Breast epithelium (tissue), 3 donors: ENCODE measurements at regions not wholly inside any gene's neighbourhood (a gene's known extent, or its start where the extent isn't known, plus 50 kb on each side); places are given as distances from the start of the nearest gene placed in this dataset.

Experiments used
- POLR2A ChIP-seq: fragments of 450-650 bp; IDR thresholded peaks from one replicate; pipeline ENCODE4 v1.6.1; 2016; ENCODE audit warnings: antibody characterized with exemption, mild to moderate bottlenecking, moderate library complexity
- POLR2AphosphoS5 ChIP-seq, 3 donors: sonication (generic); formaldehyde crosslinking; IDR thresholded peaks; one replicate each; pipeline ENCODE4 v1.6.1; 2017; ENCODE audit warnings: antibody characterized with exemption in 3 of 3
- TF ChIP-seq, protein P1 (sequence below), 3 donors: fragments of 450-650 bp; IDR thresholded peaks; one replicate each; pipeline ENCODE4 v1.5.1; 2016 to 2017; ENCODE audit warnings: antibody characterized with exemption in 3 of 3, mild to moderate bottlenecking in 3 of 3, moderate library complexity in 3 of 3

- TF ChIP-seq, protein P1, sequence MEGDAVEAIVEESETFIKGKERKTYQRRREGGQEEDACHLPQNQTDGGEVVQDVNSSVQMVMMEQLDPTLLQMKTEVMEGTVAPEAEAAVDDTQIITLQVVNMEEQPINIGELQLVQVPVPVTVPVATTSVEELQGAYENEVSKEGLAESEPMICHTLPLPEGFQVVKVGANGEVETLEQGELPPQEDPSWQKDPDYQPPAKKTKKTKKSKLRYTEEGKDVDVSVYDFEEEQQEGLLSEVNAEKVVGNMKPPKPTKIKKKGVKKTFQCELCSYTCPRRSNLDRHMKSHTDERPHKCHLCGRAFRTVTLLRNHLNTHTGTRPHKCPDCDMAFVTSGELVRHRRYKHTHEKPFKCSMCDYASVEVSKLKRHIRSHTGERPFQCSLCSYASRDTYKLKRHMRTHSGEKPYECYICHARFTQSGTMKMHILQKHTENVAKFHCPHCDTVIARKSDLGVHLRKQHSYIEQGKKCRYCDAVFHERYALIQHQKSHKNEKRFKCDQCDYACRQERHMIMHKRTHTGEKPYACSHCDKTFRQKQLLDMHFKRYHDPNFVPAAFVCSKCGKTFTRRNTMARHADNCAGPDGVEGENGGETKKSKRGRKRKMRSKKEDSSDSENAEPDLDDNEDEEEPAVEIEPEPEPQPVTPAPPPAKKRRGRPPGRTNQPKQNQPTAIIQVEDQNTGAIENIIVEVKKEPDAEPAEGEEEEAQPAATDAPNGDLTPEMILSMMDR (IDR thresholded peaks at IDR 0.05) = no peak
- TF ChIP-seq POLR2AphosphoS5 (IDR thresholded peaks at IDR 0.05) (no peak), POLR2A (no peak)
These were observed 328.7 kb downstream of the SMAD2 start for GRCh38 chr18:47601581-47602272.
